H1 (cell line): ENCODE measurements at regions not wholly inside any gene's neighbourhood (a gene's known extent, or its start where the extent isn't known, plus 50 kb on each side); places are given as distances from the start of the nearest gene placed in this dataset.

Source experiments
- CTCF ChIP-seq, 3 experiments: IDR thresholded peaks; 1 replicate in 2 of 3; 2 replicates in 1 of 3; pipeline versions ENCODE4 v1.5.1 to v1.6.1; 2011; ENCODE audit warnings: low read length in 3 of 3, mild to moderate bottlenecking in 3 of 3, inconsistent platforms in 2 of 3, low read depth in 1 of 3, moderate library complexity in 1 of 3; ENCODE audit not compliant: insufficient read depth in 1 of 3; ENCODE audit errors: control extremely low read depth in 1 of 3
- EP300 ChIP-seq, 2 experiments: IDR thresholded peaks; 1 replicate in 1 of 2; 2 replicates in 1 of 2; pipeline ENCODE4 v1.6.1; 2011 to 2012; ENCODE audit warnings: low read depth in 2 of 2, low read length in 2 of 2, mild to moderate bottlenecking in 2 of 2, borderline replicate concordance in 1 of 2, inconsistent platforms in 1 of 2, moderate library complexity in 1 of 2
- EZH2 ChIP-seq: fragments of 200-600 bp; sonication (generic); IDR thresholded peaks from 2 replicates; pipeline ENCODE4 v1.7.1; 2012; ENCODE audit warnings: low read depth, mild to moderate bottlenecking, moderate library complexity, low read length, inconsistent platforms; ENCODE audit not compliant: severe bottlenecking
- GABPA ChIP-seq: IDR thresholded peaks from 2 replicates; pipeline ENCODE4 v1.6.1; 2011; ENCODE audit warnings: mild to moderate bottlenecking, low read length, moderate library complexity, borderline replicate concordance; ENCODE audit not compliant: insufficient read depth
- JUN ChIP-seq: IDR thresholded peaks from 2 replicates; pipeline ENCODE4 v1.6.1; 2011; ENCODE audit warnings: low read depth, mild to moderate bottlenecking, improper control_type of control experiment, low read length
- MAX ChIP-seq: IDR thresholded peaks from 2 replicates; pipeline ENCODE4 v1.6.1; 2012; ENCODE audit warnings: inconsistent platforms
- POLR2A ChIP-seq, 2 experiments: IDR thresholded peaks; 1 replicate in 1 of 2; 2 replicates in 1 of 2; pipeline ENCODE4 v1.6.1; 2011; ENCODE audit warnings: low read depth in 2 of 2, low read length in 2 of 2, mild to moderate bottlenecking in 2 of 2; ENCODE audit errors: control extremely low read depth in 1 of 2
- SRF ChIP-seq: IDR thresholded peaks from 2 replicates; pipeline ENCODE4 v1.6.1; 2011; ENCODE audit warnings: mild to moderate bottlenecking, low read depth, low read length, moderate library complexity
- USF2 ChIP-seq: IDR thresholded peaks from 2 replicates; pipeline ENCODE4 v1.6.1; 2011; ENCODE audit warnings: low read length, improper control_type of control experiment

- TF ChIP-seq JUN (no peak), CTCF (IDR thresholded peaks at IDR 0.05; ENCODE audit: control extremely low read depth in 1 of 3, insufficient read depth in 1 of 3, low read depth in 1 of 3, low read length in 3 of 3) (no peak), MAX (no peak), SRF (no peak), EP300 (IDR thresholded peaks at IDR 0.05; ENCODE audit: borderline replicate concordance in 1 of 2, low read depth in 2 of 2, low read length in 2 of 2) (no peak), GABPA (no peak), USF2 (no peak), POLR2A (IDR thresholded peaks at IDR 0.05; ENCODE audit: control extremely low read depth in 1 of 2, low read depth in 2 of 2, low read length in 2 of 2) (no peak), EZH2 (no peak)
Observed at GRCh38 chr5:103951776-103952175, 389.2 kb upstream of the NUDT12 start.
